Esophagus muscularis mucosa (tissue), 3 donors: ENCODE measurements at regions not wholly inside any gene's neighbourhood (a gene's known extent, or its start where the extent isn't known, plus 50 kb on each side); places are given as distances from the start of the nearest gene placed in this dataset.

Experiments used
- CTCF ChIP-seq, 3 experiments: fragments of 200-600 bp in 2 of 3; fragments of 450-650 bp in 1 of 3; sonication (generic) in 2 of 3; IDR thresholded peaks; one replicate each; pipeline ENCODE4 v1.5.1; 2017 to 2019; ENCODE audit warnings: antibody characterized with exemption in 3 of 3, mild to moderate bottlenecking in 2 of 3, moderate library complexity in 1 of 3
- POLR2A ChIP-seq: fragments of 450-650 bp; IDR thresholded peaks from one replicate; pipeline ENCODE4 v1.6.1; 2017; ENCODE audit warnings: antibody characterized with exemption, moderate library complexity, mild to moderate bottlenecking, low read depth

GRCh38 chr22:49204599-49205482 lies 622.8 kb downstream of the BRD1 start:
- TF ChIP-seq POLR2A (no peak), CTCF (IDR thresholded peaks at IDR 0.05) (no peak)
